Neuronal stem cell (in vitro differentiated cells): ENCODE measurements at regions not wholly inside any gene's neighbourhood (a gene's known extent, or its start where the extent isn't known, plus 50 kb on each side); places are given as distances from the start of the nearest gene placed in this dataset.

Experiments used
- DNase-seq: peaks from one replicate; pipeline ENCODE4 v3.0.0-alpha.2; 2013; ENCODE audit warnings: low spot score
- H2AFZ ChIP-seq: one replicate; pipeline ENCODE4 v1.6.1; 2013; ENCODE audit warnings: mild to moderate bottlenecking, low read length, inconsistent platforms
- H2AK5ac ChIP-seq: 2 replicates; pipeline ENCODE4 v1.6.1; 2013; ENCODE audit warnings: low read depth, mild to moderate bottlenecking, inconsistent platforms, low read length, moderate library complexity, mixed read lengths
- H2BK120ac ChIP-seq: 2 replicates; pipeline ENCODE4 v1.6.1; 2013; ENCODE audit warnings: low read depth, mild to moderate bottlenecking, inconsistent platforms, low read length, moderate library complexity, mixed read lengths
- H2BK12ac ChIP-seq: one replicate; pipeline ENCODE4 v1.6.1; 2013; ENCODE audit warnings: low read length, inconsistent platforms
- H2BK15ac ChIP-seq: 2 replicates; pipeline ENCODE4 v1.6.1; 2013; ENCODE audit warnings: mild to moderate bottlenecking, low read length, inconsistent platforms, mixed read lengths
- H2BK5ac ChIP-seq: one replicate; pipeline ENCODE4 v1.6.1; 2013; ENCODE audit warnings: inconsistent platforms, mild to moderate bottlenecking, low read length, moderate library complexity
- H3K14ac ChIP-seq: one replicate; pipeline ENCODE4 v1.6.1; 2013; ENCODE audit warnings: low read length, inconsistent platforms
- H3K18ac ChIP-seq: 2 replicates; pipeline ENCODE4 v1.6.1; 2013; ENCODE audit warnings: low read length, inconsistent platforms
- H3K23ac ChIP-seq: 2 replicates; pipeline ENCODE4 v1.6.1; 2013; ENCODE audit warnings: low read depth, mild to moderate bottlenecking, mixed read lengths, low read length, inconsistent platforms; ENCODE audit not compliant: poor library complexity
- H3K27ac ChIP-seq: replicated peaks from 3 replicates; pipeline ENCODE4 v1.5.1; 2013; ENCODE audit warnings: low read length, inconsistent platforms
- H3K27me3 ChIP-seq, 3 experiments: 2 replicates each; pipeline ENCODE4 v1.6.1; 2013; ENCODE audit warnings: low read length in 3 of 3, mild to moderate bottlenecking in 2 of 3, inconsistent platforms in 1 of 3, low read depth in 1 of 3, mixed read lengths in 1 of 3, moderate library complexity in 1 of 3; ENCODE audit not compliant: control insufficient read depth in 3 of 3, insufficient read depth in 3 of 3
- H3K36me3 ChIP-seq, 2 donors: replicated peaks in 1 of 2; 2 replicates each; pipeline ENCODE4 v1.6.1; 2013; ENCODE audit warnings: low read length in 2 of 2; ENCODE audit not compliant: control insufficient read depth in 2 of 2, insufficient read depth in 2 of 2
- H3K4ac ChIP-seq: 2 replicates; pipeline ENCODE4 v1.6.1; 2013; ENCODE audit warnings: inconsistent platforms, mild to moderate bottlenecking, low read length, moderate library complexity
- H3K4me1 ChIP-seq, 2 donors: 1 replicate in 1 of 2; 2 replicates in 1 of 2; pipeline ENCODE4 v1.6.1; 2013; ENCODE audit warnings: low read length in 2 of 2, low read depth in 1 of 2; ENCODE audit not compliant: control insufficient read depth in 2 of 2, insufficient read depth in 1 of 2
- H3K4me2 ChIP-seq: one replicate; pipeline ENCODE4 v1.6.1; 2013; ENCODE audit warnings: mild to moderate bottlenecking, low read length, inconsistent platforms; ENCODE audit not compliant: insufficient read depth, poor library complexity, severe bottlenecking
- H3K4me3 ChIP-seq, 2 donors: 2 replicates each; pipeline ENCODE4 v1.5.1; 2013; ENCODE audit warnings: low read length in 2 of 2, mild to moderate bottlenecking in 2 of 2, inconsistent platforms in 1 of 2, moderate library complexity in 1 of 2
- H3K79me1 ChIP-seq: one replicate; pipeline ENCODE4 v1.6.1; 2013; ENCODE audit warnings: low read depth, mild to moderate bottlenecking, inconsistent platforms, low read length, moderate library complexity
- H3K9ac ChIP-seq: one replicate; pipeline ENCODE4 v1.6.1; 2013; ENCODE audit warnings: mild to moderate bottlenecking, low read depth, low read length, inconsistent platforms; ENCODE audit not compliant: poor library complexity
- H3K9me3 ChIP-seq, 2 donors: replicated peaks in 1 of 2; 2 replicates each; pipeline versions ENCODE3 to v1.6.1; 2013; ENCODE audit warnings: low read length in 2 of 2, mild to moderate bottlenecking in 2 of 2, inconsistent platforms in 1 of 2, low read depth in 1 of 2, mixed read lengths in 1 of 2, moderate library complexity in 1 of 2; ENCODE audit not compliant: control insufficient read depth in 2 of 2, insufficient read depth in 1 of 2
- H4K8ac ChIP-seq: one replicate; pipeline ENCODE4 v1.6.1; 2013; ENCODE audit warnings: low read depth, mild to moderate bottlenecking, inconsistent platforms, low read length, moderate library complexity
- H4K91ac ChIP-seq: one replicate; pipeline ENCODE4 v1.6.1; 2013; ENCODE audit warnings: low read length, low read depth, mild to moderate bottlenecking, inconsistent platforms; ENCODE audit not compliant: poor library complexity
- whole genome bisulfite sequencing, 2 donors: extraction: QIAGEN DNeasy Blood & Tissue Kit; methylation state at CpG; one replicate each; pipeline ENCODE4 v1.1.7; 2013; ENCODE audit warnings: missing lambda C conversion rate in 2 of 2, mixed read lengths in 1 of 2; ENCODE audit not compliant: insufficient read length in 2 of 2, insufficient replicate concordance in 1 of 2; ENCODE audit errors: extremely low coverage in 2 of 2; 5-methylcytosine and 5-hydroxymethylcytosine counted together

DNA sequence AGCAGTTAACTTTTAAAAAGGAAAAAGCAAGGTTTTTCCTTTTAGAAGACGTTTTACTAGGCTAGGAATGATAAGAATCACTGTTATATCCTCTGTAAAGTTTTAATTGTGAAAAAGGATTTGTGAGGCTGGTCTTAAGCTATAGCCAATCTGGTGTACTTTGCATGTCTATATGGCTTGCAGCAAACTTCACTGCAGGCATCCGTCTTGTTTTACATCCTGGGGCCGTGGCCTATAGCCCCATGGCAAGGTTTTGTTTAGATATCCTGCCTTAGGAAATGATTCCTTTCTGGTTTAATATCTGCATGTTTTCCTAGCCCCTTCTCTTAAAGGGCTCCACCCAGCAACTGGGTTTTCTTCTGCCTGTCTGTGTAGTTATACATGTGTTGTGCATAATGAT, 272.8 kb downstream of the ICE1 start:
- no peak overlapping the region for H3K4me3 ChIP-seq
- H2AK5ac ChIP-seq: no peak overlapping the region
- no peaks in the 10 kb centered on the region for H3K27me3 ChIP-seq
- no peaks in the 10 kb centered on the region for H3K9me3 ChIP-seq
- no peak overlapping the region for H2BK120ac ChIP-seq
- no peaks in the 10 kb centered on the region for H3K4me1 ChIP-seq
- H2AFZ ChIP-seq: no peak overlapping the region
- H3K23ac ChIP-seq: no peak overlapping the region
- no peak overlapping the region for H3K4ac ChIP-seq
- H2BK15ac ChIP-seq: no peak overlapping the region
- H3K36me3 ChIP-seq: no peaks in the 10 kb centered on the region
- H2BK5ac ChIP-seq: no peak overlapping the region
- no peak for DNase-seq
- no peak overlapping the region for H3K27ac ChIP-seq
- no peaks in the 10 kb centered on the region for H3K79me1 ChIP-seq
- no peak overlapping the region for H3K4me2 ChIP-seq
- no peak overlapping the region for H2BK12ac ChIP-seq
- no peak overlapping the region for H3K18ac ChIP-seq
- H3K9ac ChIP-seq: no peak overlapping the region
- no peak overlapping the region for H4K91ac ChIP-seq
- H3K14ac ChIP-seq: no peak overlapping the region
- no peak overlapping the region for H4K8ac ChIP-seq
- WGBS, 2 donors: no CpG with 5 or more reads among the region's 3 CpGs

DNA sequence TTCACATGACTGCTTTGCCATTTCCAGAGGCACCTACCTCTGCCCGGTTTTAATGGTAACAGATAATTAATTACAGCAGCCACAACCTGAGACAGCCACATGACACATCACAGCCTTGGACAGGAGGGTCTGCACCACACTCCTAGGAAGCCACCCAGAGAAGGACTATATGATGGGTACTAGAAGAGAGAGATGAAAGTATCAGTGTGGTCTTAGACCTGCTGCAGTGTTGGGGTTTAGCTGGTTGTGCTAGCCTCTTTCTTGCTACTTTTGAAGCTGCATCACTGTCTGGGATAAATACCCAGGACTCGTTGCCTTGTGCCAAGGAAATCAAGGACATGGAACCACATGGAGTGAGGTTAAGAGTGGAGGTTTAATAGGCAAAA, 266.4 kb downstream of the ICE1 start:
- Histone ChIP-seq H3K9me3 (no peaks in the 10 kb centered on the region), H2BK15ac (no peak overlapping the region), H3K4me3 (no peak overlapping the region), H2AFZ (no peak overlapping the region), H4K8ac (no peak overlapping the region), H3K4me1 (peaks cover 0 to 2% of the 10 kb centered on the region in 2 donors), H3K27me3 (peaks cover 0 to 3% (median 0%) of the 10 kb centered on the region in 3 experiments), H3K23ac (no peak overlapping the region), H3K36me3 (no peaks in the 10 kb centered on the region), H3K4me2 (no peak overlapping the region), H3K14ac (no peak overlapping the region), H2BK5ac (no peak overlapping the region), H3K9ac (no peak overlapping the region), H2AK5ac (no peak overlapping the region), H2BK120ac (no peak overlapping the region), H3K18ac (no peak overlapping the region), H3K79me1 (no peaks in the 10 kb centered on the region), H3K4ac (no peak overlapping the region), H3K27ac (no peak overlapping the region), H4K91ac (no peak overlapping the region), H2BK12ac (no peak overlapping the region)
- DNase-seq: no peak
- no CpG with 5 or more reads among the region's 2 CpGs for WGBS, 2 donors

DNA sequence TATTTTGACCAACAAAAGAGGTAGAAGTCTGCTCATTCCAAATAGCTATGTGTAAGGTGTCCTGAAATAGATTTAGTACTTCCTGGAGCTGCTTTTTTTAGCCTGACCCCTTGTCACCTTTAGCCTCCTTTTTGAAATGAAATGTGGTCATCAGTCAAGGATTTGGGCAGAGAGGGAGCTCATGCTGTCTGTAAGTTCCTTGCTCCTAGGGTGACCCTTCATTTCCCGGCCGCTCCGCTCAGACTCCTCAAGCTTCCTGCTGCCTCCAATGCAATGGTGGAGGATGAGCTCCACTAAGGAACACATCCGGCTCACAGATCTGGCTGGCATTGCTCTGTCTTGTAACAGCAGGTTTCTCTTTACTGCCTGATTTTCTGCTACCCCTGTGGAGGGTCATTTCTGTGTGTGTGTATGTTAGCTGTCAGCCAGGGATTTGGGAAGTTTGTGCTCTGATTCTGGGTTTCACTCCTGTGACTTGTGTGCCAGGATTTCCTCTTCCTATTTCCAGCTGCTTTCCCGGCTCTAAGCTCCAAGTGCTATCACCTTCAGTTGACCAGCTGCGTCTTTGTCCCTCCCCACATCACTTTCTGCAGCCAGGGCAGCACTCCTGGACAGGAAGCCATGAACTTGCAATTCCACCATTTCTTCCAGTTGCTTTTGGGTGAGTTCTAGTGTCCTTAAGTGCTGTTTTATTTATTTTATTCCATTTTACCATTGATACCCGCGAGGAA, 265.9 kb downstream of the ICE1 start:
- H3K23ac ChIP-seq: no peak overlapping the region
- no peak overlapping the region for H2AK5ac ChIP-seq
- H3K4ac ChIP-seq: no peak overlapping the region
- no peaks in the 10 kb centered on the region for H3K9me3 ChIP-seq
- H2BK5ac ChIP-seq: no peak overlapping the region
- H4K8ac ChIP-seq: no peak overlapping the region
- H2BK15ac ChIP-seq: no peak overlapping the region
- peaks cover 0 to 2% of the 10 kb centered on the region in 2 donors for H3K4me1 ChIP-seq
- no peak overlapping the region for H4K91ac ChIP-seq
- H2AFZ ChIP-seq: no peak overlapping the region
- H3K14ac ChIP-seq: no peak overlapping the region
- no peaks in the 10 kb centered on the region for H3K79me1 ChIP-seq
- H3K27ac ChIP-seq: no peak overlapping the region
- peaks cover 0 to 3% (median 0%) of the 10 kb centered on the region in 3 experiments for H3K27me3 ChIP-seq
- H3K4me2 ChIP-seq: no peak overlapping the region
- H3K36me3 ChIP-seq: no peaks in the 10 kb centered on the region
- no peak overlapping the region for H3K9ac ChIP-seq
- no peak overlapping the region for H2BK12ac ChIP-seq
- no peak overlapping the region for H3K18ac ChIP-seq
- no peak for DNase-seq
- WGBS, 2 donors: no CpG with 5 or more reads among the region's 8 CpGs
- H3K4me3 ChIP-seq: no peak overlapping the region
- no peak overlapping the region for H2BK120ac ChIP-seq

DNA sequence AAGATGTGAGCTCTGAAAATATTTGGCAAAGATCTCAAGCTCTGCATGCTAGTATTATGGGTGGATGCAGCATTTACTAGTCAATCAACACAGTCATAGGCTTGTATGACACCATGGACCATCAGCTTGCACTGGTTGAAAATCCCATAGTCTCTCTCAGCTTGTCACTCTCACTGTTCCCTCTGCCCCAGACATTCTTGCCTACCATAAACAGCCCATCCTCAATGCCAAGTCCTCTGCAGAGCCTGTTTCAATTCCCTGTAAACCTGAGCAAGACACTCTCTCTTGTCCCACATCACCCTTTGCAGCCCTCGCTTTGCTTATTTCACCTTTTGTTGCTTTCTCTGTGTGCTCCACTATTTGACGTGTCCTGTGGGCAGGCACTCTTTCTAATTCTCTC, 264.6 kb downstream of the ICE1 start:
- Histone ChIP-seq H2BK5ac (no peak overlapping the region), H2BK12ac (no peak overlapping the region), H4K91ac (no peak overlapping the region), H4K8ac (no peak overlapping the region), H3K36me3 (no peaks in the 10 kb centered on the region), H2AFZ (no peak overlapping the region), H2BK15ac (no peak overlapping the region), H3K9me3 (peaks cover 0 to 5% of the 10 kb centered on the region in 2 donors), H3K4me2 (no peak overlapping the region), H3K4me3 (no peak overlapping the region), H3K4ac (no peak overlapping the region), H3K18ac (no peak overlapping the region), H3K23ac (no peak overlapping the region), H2BK120ac (no peak overlapping the region), H3K79me1 (no peaks in the 10 kb centered on the region), H2AK5ac (no peak overlapping the region), H3K14ac (no peak overlapping the region), H3K9ac (no peak overlapping the region), H3K4me1 (peaks cover 0 to 2% of the 10 kb centered on the region in 2 donors), H3K27ac (no peak overlapping the region), H3K27me3 (peaks cover 0 to 3% (median 0%) of the 10 kb centered on the region in 3 experiments)
- no CpG with 5 or more reads among the region's 2 CpGs for WGBS, 2 donors
- DNase-seq: no peak
